Fibroblast of skin of back (primary cell): ENCODE measurements at regions not wholly inside any gene's neighbourhood (a gene's known extent, or its start where the extent isn't known, plus 50 kb on each side); places are given as distances from the start of the nearest gene placed in this dataset.
"Not testable (repeated sequence)": the region's sequence is repeated elsewhere in the genome, so short reads cannot be mapped to it uniquely, and the experiment has no call there.

Experiments
- DNase-seq: peaks from one replicate; pipeline ENCODE4 v3.0.0-alpha.2; 2013

DNA sequence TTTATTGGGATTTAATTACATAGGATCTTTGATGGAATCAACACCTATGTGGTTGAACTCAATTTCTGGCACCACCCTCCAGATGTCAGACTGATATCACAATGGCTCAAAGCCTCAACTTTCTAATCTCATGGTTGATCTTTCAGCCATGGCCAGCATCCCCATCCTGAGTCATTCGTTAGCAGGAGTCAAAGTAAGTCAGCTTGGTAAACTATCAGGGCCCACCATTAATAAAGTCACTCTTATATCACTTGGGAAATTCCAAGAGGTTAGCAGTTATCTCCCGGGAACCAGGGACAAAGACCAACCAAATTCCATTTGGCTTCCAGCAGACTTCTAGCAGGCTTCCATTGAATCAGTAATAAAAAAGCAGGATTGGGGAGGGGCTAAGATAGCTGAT is 50.7 kb upstream of the TNFSF4 start:
- DNase-seq: peak; percentile 43

GRCh38 chr1:173258479-173259264 is 51.5 kb upstream of the TNFSF4 start:
- peak; percentile 74 for DNase-seq

- not testable (repeated sequence) for DNase-seq
Observed at GRCh38 chr1:173260329-173260728, 53.2 kb upstream of the TNFSF4 start.

- no peak for DNase-seq
Observed at GRCh38 chr1:173266841-173267240, 59.7 kb upstream of the TNFSF4 start.

- peak; percentile 69 for DNase-seq
Observed at GRCh38 chr1:173267453-173267945, 60.4 kb upstream of the TNFSF4 start.

- no peak for DNase-seq
Observed at GRCh38 chr1:173268261-173268660, 61.1 kb upstream of the TNFSF4 start.

DNA sequence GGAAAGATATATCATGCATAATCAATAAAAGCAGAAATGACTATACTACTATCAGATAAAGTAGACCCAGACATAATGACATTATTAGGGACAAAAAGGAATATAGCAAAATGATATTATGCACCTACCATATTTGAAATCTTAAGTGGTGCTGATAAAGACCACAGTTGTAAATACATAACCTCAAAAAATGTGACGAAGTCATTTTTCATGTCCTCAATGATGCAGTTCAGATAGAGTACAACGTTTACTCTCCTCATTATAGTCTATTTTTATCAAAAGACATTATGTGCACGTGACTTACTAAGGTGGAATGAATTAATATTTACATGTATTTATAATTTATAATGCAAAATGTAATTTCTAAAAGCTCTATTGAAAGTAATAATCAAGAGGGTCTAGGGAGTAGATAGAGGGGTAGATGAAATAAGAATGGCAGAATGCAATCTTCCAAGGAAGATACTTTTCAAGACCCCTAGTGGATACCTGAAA is 61.7 kb upstream of the TNFSF4 start:
- DNase-seq: peak; percentile 29

- peak; percentile 95 for DNase-seq
Observed at GRCh38 chr1:173269490-173270230, 62.5 kb upstream of the TNFSF4 start.

DNA sequence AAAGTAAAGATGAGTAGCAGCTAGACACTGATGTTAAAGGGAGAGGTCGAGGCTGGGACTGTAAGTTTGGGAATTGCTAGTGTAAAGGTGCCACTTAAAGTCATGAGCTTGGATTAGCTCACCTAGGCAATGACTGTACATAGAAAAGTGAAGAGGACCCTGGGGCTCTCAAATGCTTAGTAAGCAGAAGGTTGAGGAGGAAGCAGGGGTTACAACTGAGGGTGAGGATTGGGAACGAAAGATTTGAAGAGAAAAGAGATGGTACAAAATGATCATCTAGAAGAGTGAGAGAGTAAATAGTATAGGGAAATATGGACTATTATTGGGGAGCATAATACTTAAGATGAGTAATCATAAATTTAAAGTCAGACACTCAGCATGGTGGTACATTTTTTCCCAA is 63.1 kb upstream of the TNFSF4 start:
- no peak for DNase-seq

GRCh38 chr1:173271021-173271420 is 63.9 kb upstream of the TNFSF4 start:
- DNase-seq: not testable (repeated sequence)

GRCh38 chr1:173275496-173275895 is 68.4 kb upstream of the TNFSF4 start:
- no peak for DNase-seq

GRCh38 chr1:173276922-173277800 is 70.0 kb upstream of the TNFSF4 start:
- DNase-seq: no peak

DNA sequence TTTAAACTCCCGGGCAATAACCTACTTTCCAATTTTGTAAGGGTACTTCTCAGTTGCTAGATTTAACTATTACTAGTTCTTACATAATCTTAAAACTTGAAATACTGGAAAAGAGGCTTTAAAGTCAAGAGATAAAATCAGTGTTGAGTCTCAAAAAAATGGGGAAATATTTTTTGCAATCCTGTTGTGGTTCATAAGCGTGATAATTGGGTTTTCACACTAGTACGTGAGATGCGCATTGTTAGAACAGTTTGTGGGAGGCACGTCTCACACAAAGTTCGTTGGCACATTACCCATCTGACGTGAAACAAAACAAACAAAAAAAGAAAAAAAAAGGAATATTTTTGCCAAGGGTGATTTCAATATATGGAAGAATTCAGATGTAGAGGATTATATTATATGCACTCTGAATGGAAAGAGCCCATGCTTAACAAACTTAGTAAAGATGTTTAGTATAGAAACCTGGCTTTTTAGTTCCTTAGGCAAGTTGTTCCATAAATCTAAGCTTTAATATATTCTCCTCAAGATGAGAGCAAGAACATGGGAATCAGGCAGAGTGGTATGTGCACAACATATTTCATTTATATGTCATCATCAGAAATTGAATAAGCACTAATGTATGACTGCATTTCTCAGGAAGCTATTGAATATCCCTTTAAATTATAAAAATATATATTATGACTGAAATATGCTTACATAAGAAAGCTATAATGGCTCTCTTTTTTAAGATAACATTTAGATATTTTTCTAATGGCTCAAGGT is 73.9 kb upstream of the TNFSF4 start:
- DNase-seq: peak; percentile 83

DNA sequence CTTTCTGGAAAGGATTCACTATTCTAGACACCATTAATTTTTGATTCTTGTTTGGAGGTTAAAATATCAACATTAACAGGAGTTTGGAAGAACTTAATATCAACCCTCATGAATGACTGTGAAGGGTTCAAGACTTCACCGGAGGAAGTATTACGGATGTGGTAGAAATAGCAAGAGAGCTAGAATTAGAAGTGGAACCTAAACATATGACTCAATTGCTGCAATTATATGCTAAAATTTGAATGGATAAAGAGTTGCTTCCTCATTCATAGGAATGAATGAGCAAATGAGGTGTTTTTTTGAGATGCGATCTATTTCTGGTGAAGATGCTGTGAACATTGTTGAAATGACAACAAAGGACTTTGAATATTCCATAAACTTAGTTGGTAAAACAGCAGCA is 77.9 kb upstream of the TNFSF4 start:
- DNase-seq: no peak

- DNase-seq: no peak
Observed at GRCh38 chr1:173287785-173288184, 80.7 kb upstream of the TNFSF4 start.

DNA sequence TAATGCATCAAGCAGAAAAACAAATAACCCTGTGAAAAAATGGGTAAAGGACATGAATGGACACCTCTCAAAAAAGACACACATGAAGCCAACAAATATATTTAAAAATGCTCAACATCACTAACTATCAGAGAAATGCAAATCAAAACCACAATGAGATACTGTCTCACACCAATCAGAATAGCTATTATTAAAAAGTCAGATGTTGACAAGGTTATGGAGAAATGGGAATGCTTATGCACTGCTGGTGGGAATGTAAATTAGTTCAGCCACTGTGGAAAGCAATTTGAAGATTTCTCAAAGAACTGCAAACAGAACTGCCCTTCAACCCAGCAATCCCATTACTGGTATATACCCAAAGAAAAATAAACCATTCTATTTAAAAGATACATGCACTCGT is 86.6 kb upstream of the TNFSF4 start:
- DNase-seq: no peak

GRCh38 chr1:173294843-173295242 is 87.7 kb upstream of the TNFSF4 start:
- DNase-seq: peak; percentile 52

DNA sequence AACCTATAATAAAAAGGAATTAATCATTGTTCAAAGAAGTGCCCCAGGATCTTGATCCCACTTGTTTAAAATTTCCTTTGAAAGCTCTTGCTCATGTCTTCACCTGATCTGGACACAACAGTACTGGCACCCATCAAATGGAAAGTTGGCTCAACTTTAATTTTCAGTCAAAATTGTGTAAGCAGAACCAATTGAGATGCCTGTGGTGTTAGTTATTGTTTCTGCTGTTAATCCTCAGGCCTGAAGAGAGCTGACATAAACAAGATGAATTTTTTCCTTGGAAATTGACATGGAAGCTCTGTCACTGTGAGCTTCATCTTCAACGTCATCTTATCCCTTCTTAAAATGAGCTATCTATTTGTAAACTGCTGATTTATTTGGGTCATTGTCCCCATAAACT is 88.3 kb upstream of the TNFSF4 start:
- DNase-seq: no peak

- peak; percentile 36 for DNase-seq
Observed at GRCh38 chr1:173295995-173296394, 88.9 kb upstream of the TNFSF4 start.

DNA sequence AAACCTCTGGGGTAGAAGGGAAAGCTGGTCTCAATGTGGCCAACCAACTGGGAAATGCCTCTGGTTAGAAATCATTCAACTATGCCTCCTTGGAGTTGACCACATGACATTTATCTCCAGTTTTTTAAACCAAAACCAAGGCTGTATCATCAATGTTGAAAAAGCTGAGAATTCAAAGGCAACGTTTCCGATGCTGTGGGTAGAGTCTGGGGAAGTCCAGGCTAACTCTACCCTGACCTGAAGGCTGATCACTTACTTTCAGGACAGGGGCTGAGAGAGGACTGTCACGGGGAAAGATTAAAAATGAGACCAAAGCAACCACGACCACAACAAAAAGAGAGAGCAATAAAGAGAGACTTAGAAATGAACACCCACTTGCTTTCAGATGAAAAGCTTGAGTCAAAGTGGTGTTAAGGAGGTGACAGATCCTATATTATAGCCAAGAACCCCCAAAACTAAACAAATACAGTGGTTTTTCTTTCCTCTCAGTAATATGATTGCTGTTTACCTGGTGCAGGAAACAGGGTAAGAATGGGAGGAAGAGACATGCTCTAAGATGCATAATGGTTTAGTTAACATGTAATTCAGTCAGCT is 90.8 kb upstream of the TNFSF4 start:
- no peak for DNase-seq
